SJCRH30 (cell line): ENCODE measurements at regions not wholly inside any gene's neighbourhood (a gene's known extent, or its start where the extent isn't known, plus 50 kb on each side); places are given as distances from the start of the nearest gene placed in this dataset.

Experiments
- DNase-seq, 2 experiments: peaks; one replicate each; pipeline ENCODE4 v3.0.0-alpha.2; 2015 to 2020
- H3K27ac ChIP-seq: fragments of 250-450 bp; sonication (Bioruptor Pico); 2 replicates; pipeline ENCODE4 v1.5.1; 2020; ENCODE audit warnings: mild to moderate bottlenecking, moderate library complexity
- H3K27me3 ChIP-seq: fragments of 250-450 bp; sonication (Bioruptor Pico); 2 replicates; pipeline ENCODE4 v1.5.1; 2020; ENCODE audit warnings: mild to moderate bottlenecking, moderate library complexity
- H3K36me3 ChIP-seq: fragments of 250-450 bp; sonication (Bioruptor Pico); 2 replicates; pipeline ENCODE4 v1.5.1; 2020; ENCODE audit warnings: mild to moderate bottlenecking, moderate library complexity
- H3K4me1 ChIP-seq: fragments of 250-450 bp; sonication (Bioruptor Pico); 2 replicates; pipeline ENCODE4 v1.5.1; 2020; ENCODE audit warnings: mild to moderate bottlenecking, moderate library complexity
- H3K4me3 ChIP-seq: fragments of 250-450 bp; sonication (Bioruptor Pico); 2 replicates; pipeline ENCODE4 v1.5.1; 2020; ENCODE audit warnings: mild to moderate bottlenecking, moderate library complexity
- H3K9me3 ChIP-seq: fragments of 250-450 bp; sonication (Bioruptor Pico); replicated peaks from 2 replicates; pipeline ENCODE4 v1.5.1; 2020; ENCODE audit warnings: mild to moderate bottlenecking, moderate library complexity

DNA sequence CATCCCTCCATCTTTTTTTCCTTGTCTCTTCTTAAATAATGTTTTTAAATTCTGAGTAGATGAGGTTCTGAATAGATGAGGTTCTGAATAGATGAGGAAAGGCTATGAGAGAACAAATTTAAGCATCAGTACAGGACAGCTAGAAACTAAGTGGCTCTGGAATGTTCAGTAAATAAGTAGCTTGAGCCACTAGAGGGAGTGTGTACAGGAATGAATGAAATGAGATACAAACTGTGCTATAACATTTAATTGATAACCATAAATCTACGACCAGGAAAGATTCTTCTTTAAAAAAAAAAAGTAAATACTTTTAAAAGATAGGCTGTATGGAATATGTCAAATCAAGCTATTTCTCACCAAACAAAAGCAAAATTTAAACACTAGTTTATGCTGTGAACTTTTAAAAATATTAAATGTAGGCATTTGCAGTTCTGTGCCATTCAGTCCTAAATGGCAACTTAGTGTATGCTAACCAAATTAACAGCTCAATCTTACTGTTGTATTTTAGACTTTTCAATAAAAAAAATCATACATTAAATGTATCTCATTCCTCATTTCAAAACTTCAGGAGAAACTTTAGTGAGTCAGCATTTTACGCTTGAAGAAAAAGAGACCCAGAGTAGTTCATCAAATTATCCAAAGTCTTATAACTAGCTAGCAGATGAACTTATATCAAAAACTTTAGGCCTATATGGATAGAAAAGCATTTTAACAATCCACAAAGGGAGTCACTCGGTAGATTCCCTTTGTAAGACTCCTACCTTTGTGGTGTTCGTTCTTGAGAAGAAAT lies 70.4 kb upstream of the SNX2 start:
- no peaks in the 10 kb centered on the region for H3K36me3 ChIP-seq
- no peaks in the 10 kb centered on the region for H3K9me3 ChIP-seq
- no peak overlapping the region for H3K4me3 ChIP-seq
- peak in 1 of 2 experiments; percentile 52 for DNase-seq
- no peaks in the 10 kb centered on the region for H3K4me1 ChIP-seq
- H3K27ac ChIP-seq = no peak overlapping the region
- H3K27me3 ChIP-seq = no peaks in the 10 kb centered on the region

DNA sequence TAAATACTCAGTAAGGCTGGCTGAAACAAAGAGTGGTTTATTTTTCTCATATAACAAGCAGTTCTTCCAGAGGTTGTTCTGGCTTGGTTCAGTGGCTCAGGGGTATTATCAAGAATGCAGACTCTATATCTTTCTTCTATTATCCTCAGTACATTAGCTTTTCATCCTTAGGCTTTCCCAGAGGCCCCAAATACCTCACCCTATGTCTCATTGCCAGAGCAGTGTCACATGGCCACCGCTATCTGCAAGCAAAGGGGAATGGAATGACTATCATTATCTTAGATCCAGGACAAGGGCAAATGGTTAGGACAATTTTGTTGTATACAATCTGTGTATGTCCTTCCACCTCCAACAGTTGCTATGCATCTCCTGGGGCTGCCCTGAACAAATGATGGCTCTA lies 69.0 kb upstream of the SNX2 start:
- Histone ChIP-seq H3K4me3 (no peak overlapping the region), H3K27ac (no peak overlapping the region), H3K4me1 (no peaks in the 10 kb centered on the region), H3K27me3 (no peaks in the 10 kb centered on the region), H3K36me3 (no peaks in the 10 kb centered on the region), H3K9me3 (no peaks in the 10 kb centered on the region)
- DNase-seq = no peak

DNA sequence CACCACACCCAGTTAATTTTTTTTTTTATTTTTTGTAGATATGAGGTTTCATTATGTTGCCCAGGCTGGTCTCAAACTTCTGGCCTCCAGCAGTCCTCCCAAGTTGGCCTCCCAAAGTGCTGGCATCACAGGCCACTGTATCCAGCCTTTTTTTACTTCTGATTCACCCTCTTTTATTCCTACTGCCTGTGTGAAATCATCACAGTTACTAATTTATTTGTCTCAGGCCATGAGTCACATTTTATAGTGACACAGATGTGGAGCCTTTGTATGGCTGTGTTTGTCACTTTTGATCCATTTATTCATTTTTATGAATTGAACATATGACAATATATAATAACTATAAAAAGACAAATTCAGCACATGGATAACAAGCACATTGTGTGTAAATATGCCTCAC lies 67.1 kb upstream of the SNX2 start:
- H3K36me3 ChIP-seq = no peaks in the 10 kb centered on the region
- H3K4me3 ChIP-seq = no peak overlapping the region
- H3K27me3 ChIP-seq = no peaks in the 10 kb centered on the region
- H3K27ac ChIP-seq = no peak overlapping the region
- H3K4me1 ChIP-seq = no peaks in the 10 kb centered on the region
- DNase-seq = no peak
- no peaks in the 10 kb centered on the region for H3K9me3 ChIP-seq

DNA sequence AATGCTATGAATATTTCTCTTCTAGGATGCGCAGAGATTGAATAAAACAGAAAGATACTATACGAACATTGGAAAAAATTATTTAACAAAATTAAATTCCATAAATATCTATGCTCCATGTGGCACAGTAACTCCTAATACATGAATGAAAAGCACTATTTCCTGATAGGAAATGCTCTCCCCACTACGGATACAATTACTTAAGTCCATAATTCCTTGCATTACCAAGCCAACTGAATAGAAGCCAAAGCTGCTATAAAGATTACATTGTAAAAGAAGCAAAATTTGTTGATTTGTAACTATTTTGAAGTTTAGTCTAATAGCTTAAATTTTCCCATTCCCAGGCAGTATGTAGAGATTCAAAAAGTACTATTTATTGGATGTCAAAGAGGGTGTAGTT lies 61.8 kb upstream of the SNX2 start:
- H3K36me3 ChIP-seq = no peaks in the 10 kb centered on the region
- no peak overlapping the region for H3K27ac ChIP-seq
- H3K4me1 ChIP-seq = no peaks in the 10 kb centered on the region
- H3K27me3 ChIP-seq = no peaks in the 10 kb centered on the region
- H3K9me3 ChIP-seq = no peaks in the 10 kb centered on the region
- no peak for DNase-seq
- H3K4me3 ChIP-seq = no peak overlapping the region

DNA sequence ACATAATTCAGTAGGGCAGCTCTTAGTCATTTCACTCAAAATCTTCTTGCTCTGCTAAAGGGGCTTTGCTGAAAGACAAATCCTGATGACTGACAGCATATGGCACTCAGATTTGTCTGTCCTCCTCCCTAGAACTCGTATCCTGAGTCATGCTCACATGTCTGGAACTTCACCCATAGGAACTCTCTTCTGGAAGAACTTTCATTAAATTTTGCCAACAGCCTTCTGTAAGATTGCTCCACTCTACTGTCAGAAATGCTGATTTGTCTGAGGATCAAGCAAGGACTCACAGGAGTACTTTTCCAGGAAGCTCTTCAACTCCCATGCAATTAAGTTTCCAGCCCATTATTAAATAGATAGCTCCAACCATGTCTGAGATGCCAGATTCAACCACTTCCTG lies 59.8 kb upstream of the SNX2 start:
- Histone ChIP-seq H3K36me3 (no peaks in the 10 kb centered on the region), H3K4me3 (no peak overlapping the region), H3K9me3 (no peaks in the 10 kb centered on the region), H3K27ac (no peak overlapping the region), H3K4me1 (no peaks in the 10 kb centered on the region), H3K27me3 (no peaks in the 10 kb centered on the region)
- DNase-seq = no peak

DNA sequence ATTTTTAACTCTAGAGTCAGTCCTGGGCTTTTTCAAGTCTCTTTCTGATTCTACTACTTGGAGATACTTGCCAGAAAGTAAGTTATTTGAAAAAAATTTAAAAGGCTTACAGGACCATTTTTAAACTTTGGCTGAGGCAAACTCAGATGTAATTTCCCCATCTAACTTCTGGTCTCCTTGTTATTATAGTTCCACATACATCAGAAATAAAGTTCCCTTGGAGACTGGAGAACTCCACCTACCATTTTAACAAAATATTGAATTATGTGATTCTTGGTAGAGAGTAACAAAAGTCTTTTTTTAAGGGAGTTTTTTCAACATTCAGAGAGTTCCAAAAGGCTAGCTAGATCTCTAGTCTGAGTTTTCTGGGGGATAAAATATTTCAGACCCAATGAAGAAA lies 56.3 kb upstream of the SNX2 start:
- no peaks in the 10 kb centered on the region for H3K27me3 ChIP-seq
- H3K9me3 ChIP-seq = no peaks in the 10 kb centered on the region
- H3K4me1 ChIP-seq = no peaks in the 10 kb centered on the region
- no peak overlapping the region for H3K27ac ChIP-seq
- no peaks in the 10 kb centered on the region for H3K36me3 ChIP-seq
- DNase-seq = no peak
- no peak overlapping the region for H3K4me3 ChIP-seq

DNA sequence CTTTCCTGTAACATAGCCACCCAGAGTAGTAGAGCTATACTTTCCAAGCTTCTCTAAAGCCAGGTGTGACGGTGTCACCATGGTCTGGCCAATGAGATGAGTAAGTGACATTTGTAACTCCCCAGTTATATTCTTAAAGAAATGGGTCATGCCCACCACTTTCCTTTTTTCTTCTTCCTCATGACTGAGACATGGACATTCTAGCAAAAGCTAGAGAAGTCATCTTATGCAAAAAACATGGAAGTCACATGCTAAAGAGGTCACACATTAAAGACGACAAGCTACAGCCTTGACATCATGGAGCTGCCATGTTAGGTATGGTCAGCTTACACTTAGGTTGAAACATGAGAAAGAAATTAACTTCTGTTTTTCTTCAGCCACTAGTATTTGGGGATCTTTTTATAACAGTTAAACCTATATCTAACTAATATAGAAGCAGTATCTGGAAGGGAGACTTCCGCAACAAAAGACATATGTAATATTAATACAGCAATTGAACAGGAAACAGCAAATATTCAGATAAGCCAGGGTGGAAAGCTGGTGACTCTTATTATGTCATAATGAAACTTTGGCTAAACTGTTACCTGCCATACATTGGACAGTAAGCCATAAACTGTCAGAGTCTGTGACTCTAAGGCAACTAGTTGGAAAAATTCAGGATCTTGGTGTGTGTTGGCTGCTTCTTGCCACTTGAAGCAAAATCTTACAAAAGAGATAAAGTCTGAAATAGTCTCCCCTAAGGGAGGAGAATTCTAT lies 54.7 kb upstream of the SNX2 start:
- Histone ChIP-seq H3K36me3 (no peaks in the 10 kb centered on the region), H3K4me1 (no peaks in the 10 kb centered on the region), H3K27ac (no peak overlapping the region), H3K9me3 (no peaks in the 10 kb centered on the region), H3K27me3 (no peaks in the 10 kb centered on the region), H3K4me3 (no peak overlapping the region)
- DNase-seq = no peak

DNA sequence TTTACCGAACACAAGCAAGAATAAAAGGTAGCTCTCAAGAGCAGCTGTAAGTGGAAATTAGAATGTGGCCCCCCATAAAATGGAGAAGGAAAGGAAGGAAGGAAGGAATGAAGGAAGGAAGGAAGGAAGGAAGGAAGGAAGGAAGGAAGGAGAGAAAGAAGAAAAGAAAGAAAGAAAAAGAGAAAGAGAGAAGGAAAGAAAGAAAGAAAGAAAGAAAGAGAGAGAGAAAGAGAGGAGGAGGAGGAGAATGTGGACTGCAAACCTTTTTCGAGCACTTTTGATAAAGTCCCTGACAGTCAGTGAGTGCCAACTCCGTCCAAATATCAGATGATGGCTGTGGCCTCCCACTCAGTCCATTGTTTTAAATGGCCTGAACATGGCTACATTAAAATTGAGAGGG lies 53.8 kb upstream of the SNX2 start:
- DNase-seq = no peak
- Histone ChIP-seq H3K27ac (no peak overlapping the region), H3K4me1 (no peaks in the 10 kb centered on the region), H3K27me3 (no peaks in the 10 kb centered on the region), H3K4me3 (no peak overlapping the region), H3K9me3 (no peaks in the 10 kb centered on the region), H3K36me3 (no peaks in the 10 kb centered on the region)

DNA sequence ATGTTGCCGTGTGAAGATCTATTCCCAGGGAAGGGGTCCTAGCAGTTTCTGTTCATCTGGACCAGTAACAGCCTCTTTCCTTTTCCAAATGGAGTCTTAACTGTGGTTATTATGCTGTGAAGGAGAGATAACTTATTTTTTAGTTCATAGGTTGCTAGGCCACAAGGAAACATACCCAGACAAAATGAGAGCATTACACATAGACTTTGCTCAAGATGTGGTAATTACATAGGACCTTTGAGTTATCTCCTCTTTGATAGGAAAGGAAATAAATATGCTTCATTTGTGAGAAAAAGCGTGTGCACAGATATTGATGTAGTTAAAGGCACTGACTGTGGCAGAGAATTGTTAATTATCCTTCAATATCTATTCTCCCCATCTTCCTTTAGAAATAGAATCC lies 52.5 kb upstream of the SNX2 start:
- DNase-seq = no peak
- Histone ChIP-seq H3K36me3 (no peaks in the 10 kb centered on the region), H3K4me1 (no peaks in the 10 kb centered on the region), H3K4me3 (no peak overlapping the region), H3K27me3 (no peaks in the 10 kb centered on the region), H3K9me3 (no peaks in the 10 kb centered on the region), H3K27ac (no peak overlapping the region)

DNA sequence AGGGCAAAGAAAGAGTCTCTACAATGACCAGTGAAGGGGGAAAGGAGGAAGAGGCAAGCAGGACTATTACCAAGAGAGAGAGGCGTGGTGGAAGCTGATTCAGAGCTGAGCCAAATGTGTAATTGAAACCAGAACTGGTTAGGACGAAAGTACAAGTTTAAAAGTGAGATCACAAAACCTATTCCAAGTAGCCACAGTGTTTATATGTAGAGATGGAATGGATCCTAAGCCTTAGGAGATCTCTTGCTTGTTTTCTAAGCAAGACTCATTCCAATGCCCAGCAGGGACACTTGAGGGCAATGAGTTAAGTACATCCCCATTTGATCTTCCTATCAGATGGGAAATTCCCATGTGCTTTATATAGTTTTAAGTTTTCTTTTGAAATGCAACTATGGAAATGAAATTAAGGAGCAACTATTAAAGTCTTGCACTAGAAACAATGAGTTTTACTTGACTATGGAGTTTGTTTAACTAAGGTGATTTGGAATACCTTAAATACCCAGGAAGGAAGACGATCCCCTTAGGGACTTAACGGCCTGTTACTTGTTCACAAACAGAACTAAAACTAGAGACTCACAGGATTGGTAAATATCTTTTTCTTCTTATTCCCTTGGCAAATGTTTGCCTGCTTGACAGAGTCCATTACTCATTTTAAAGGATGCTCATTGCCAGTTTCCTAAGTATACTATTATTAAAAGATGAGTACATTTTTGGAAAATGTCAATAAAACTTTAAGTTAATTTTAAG lies 51.1 kb upstream of the SNX2 start:
- DNase-seq = no peak
- Histone ChIP-seq H3K9me3 (no peaks in the 10 kb centered on the region), H3K27me3 (no peaks in the 10 kb centered on the region), H3K27ac (no peak overlapping the region), H3K36me3 (no peaks in the 10 kb centered on the region), H3K4me3 (no peak overlapping the region), H3K4me1 (no peaks in the 10 kb centered on the region)
